Stomach (tissue), 4 donors: ENCODE measurements at regions not wholly inside any gene's neighbourhood (a gene's known extent, or its start where the extent isn't known, plus 50 kb on each side); places are given as distances from the start of the nearest gene placed in this dataset.

Source experiments
- EP300 ChIP-seq: sonication (generic); formaldehyde crosslinking; IDR thresholded peaks from one replicate; pipeline ENCODE4 v1.6.1; 2017; ENCODE audit warnings: antibody characterized with exemption
- TF ChIP-seq, protein P1 (sequence below), 7 experiments: fragments of 450-650 bp in 4 of 7; fragments of 200-600 bp in 3 of 7; sonication (generic) in 3 of 7; IDR thresholded peaks; one replicate each; pipeline ENCODE4 v1.5.1; 2016 to 2019; ENCODE audit warnings: antibody characterized with exemption in 7 of 7, control low read depth in 2 of 7, mild to moderate bottlenecking in 1 of 7

DNA sequence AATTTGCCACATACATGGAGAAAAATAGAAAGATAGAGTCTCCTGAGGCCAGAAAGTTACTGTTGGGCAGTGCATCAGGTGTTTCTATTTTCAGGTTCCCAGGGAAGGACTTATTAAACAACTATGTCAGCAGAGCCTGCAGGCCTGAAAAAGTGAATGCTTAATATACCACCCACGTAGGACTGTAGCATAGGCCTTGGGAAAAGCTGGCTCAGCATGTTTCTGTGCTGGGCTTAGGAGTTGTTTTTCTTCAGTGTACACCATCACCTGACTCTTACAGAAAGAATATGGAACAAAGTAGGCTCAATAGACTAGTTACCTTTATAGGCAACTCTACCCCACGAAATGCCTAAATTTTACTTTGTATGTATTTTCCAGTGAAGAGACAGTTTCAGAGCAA is 1385.9 kb downstream of the FAM133A start:
- TF ChIP-seq, protein P1, sequence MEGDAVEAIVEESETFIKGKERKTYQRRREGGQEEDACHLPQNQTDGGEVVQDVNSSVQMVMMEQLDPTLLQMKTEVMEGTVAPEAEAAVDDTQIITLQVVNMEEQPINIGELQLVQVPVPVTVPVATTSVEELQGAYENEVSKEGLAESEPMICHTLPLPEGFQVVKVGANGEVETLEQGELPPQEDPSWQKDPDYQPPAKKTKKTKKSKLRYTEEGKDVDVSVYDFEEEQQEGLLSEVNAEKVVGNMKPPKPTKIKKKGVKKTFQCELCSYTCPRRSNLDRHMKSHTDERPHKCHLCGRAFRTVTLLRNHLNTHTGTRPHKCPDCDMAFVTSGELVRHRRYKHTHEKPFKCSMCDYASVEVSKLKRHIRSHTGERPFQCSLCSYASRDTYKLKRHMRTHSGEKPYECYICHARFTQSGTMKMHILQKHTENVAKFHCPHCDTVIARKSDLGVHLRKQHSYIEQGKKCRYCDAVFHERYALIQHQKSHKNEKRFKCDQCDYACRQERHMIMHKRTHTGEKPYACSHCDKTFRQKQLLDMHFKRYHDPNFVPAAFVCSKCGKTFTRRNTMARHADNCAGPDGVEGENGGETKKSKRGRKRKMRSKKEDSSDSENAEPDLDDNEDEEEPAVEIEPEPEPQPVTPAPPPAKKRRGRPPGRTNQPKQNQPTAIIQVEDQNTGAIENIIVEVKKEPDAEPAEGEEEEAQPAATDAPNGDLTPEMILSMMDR (IDR thresholded peaks at IDR 0.05) = no peak
- no peak for TF ChIP-seq EP300
